Colonic mucosa (tissue), 4 donors: ENCODE measurements at regions not wholly inside any gene's neighbourhood (a gene's known extent, or its start where the extent isn't known, plus 50 kb on each side); places are given as distances from the start of the nearest gene placed in this dataset.

Experiments used
- DNase-seq: peaks from one replicate; pipeline ENCODE4 v3.0.0-alpha.2; 2020
- H3K27ac ChIP-seq: fragments of 200-600 bp; one replicate; pipeline ENCODE4 v1.8.0; 2021
- H3K27me3 ChIP-seq: fragments of 200-600 bp; one replicate; pipeline ENCODE4 v1.8.0; 2021
- H3K36me3 ChIP-seq: fragments of 200-600 bp; one replicate; pipeline ENCODE4 v1.8.0; 2021
- H3K4me1 ChIP-seq: fragments of 200-600 bp; one replicate; pipeline ENCODE4 v1.8.0; 2021; ENCODE audit warnings: mild to moderate bottlenecking
- H3K4me3 ChIP-seq: fragments of 200-600 bp; one replicate; pipeline ENCODE4 v1.8.0; 2021
- H3K9ac ChIP-seq, 2 donors: one replicate each; pipeline ENCODE4 v1.7.0; 2013; ENCODE audit warnings: control low read depth in 2 of 2, low read depth in 2 of 2, low read length in 2 of 2
- H3K9me3 ChIP-seq: fragments of 200-600 bp; one replicate; pipeline ENCODE4 v1.8.0; 2021
- intact Hi-C: fragments of 100-400 bp; cut with DNase I; formaldehyde crosslinking; loops from one replicate; pipeline ENCODE4 v1.14.1; 2022
- TF ChIP-seq, protein P1 (sequence below): fragments of 200-600 bp; IDR thresholded peaks from one replicate; pipeline ENCODE4 v1.8.0; 2022; ENCODE audit warnings: antibody characterized with exemption, mild to moderate bottlenecking
- donor health status: healthy.
- donor health status: DM: no; HTN: no; CAD: no.
- donor health status: DM: no; HTN: no; CAD: no.

DNA sequence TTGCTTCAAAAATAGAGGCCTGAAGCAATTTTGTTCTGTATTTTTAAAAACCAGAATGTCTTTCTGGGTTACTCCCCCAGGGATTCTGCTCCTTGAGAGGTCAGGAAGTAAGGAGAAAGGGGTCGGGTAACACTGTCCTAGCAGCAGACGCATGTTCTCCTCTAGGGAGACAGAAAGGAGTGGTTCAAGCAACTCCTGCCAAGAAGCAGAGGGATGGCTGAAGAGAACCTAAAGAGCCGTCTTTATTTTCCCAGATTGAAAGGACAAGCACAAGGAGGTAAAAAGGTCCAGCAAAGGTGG lies 58.0 kb upstream of the SLC4A11 start:
- intact Hi-C loops: no loop called here
- Histone ChIP-seq H3K9me3 (no peaks in the 10 kb centered on the region), H3K4me3 (no peak overlapping the region), H3K27me3 (no peaks in the 10 kb centered on the region), H3K9ac (no peak overlapping the region), H3K27ac (no peak overlapping the region), H3K4me1 (no peaks in the 10 kb centered on the region), H3K36me3 (no peaks in the 10 kb centered on the region)
- TF ChIP-seq, protein P1, sequence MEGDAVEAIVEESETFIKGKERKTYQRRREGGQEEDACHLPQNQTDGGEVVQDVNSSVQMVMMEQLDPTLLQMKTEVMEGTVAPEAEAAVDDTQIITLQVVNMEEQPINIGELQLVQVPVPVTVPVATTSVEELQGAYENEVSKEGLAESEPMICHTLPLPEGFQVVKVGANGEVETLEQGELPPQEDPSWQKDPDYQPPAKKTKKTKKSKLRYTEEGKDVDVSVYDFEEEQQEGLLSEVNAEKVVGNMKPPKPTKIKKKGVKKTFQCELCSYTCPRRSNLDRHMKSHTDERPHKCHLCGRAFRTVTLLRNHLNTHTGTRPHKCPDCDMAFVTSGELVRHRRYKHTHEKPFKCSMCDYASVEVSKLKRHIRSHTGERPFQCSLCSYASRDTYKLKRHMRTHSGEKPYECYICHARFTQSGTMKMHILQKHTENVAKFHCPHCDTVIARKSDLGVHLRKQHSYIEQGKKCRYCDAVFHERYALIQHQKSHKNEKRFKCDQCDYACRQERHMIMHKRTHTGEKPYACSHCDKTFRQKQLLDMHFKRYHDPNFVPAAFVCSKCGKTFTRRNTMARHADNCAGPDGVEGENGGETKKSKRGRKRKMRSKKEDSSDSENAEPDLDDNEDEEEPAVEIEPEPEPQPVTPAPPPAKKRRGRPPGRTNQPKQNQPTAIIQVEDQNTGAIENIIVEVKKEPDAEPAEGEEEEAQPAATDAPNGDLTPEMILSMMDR: no peak
- DNase-seq: no peak

DNA sequence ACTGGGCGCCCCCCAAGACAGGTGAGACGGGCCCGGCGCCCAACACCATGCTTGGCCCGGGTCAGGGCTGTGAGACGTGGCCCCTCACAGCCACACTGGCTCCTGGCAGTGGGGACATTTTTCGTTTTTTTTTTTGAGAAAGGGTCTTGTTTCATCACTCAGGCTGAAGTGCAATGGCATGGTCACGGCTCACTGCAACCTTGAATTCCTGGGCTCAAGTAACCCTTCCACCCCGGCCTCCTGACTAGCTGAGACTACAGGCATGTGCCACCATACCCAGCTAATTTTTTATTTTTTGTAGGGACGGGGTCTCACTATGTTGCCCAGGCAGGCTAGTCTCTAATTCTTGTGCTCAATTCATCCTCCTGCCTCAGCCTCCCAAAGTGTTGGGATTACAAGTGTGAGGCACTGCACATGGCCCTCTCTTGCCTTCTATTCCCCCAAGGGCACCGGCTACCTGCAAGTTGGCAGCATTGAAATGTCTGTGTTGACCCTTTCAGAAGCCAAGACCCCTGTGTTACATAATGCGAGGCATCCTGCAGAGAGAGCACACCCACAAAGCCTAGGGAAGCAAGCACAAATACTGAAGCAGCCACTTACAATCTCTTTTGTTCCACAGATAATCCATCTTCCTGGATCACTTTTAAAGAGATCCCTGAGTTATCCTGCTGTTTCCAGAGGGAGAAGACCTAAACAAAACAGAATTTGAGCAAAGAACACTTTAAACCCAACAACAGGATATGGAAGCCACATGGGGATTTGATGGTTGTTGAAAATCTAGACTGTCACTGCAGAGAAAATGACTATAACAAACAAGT lies 57.5 kb upstream of the SLC4A11 start:
- TF ChIP-seq, protein P1: no peak
- H3K27ac ChIP-seq: no peak overlapping the region
- H3K9me3 ChIP-seq: no peaks in the 10 kb centered on the region
- H3K9ac ChIP-seq: no peak overlapping the region
- intact Hi-C loops: no loop called here
- no peaks in the 10 kb centered on the region for H3K27me3 ChIP-seq
- no peaks in the 10 kb centered on the region for H3K4me1 ChIP-seq
- no peak for DNase-seq
- H3K4me3 ChIP-seq: no peak overlapping the region
- H3K36me3 ChIP-seq: no peaks in the 10 kb centered on the region
